WERI-Rb-1 (cell line): ENCODE measurements at regions not wholly inside any gene's neighbourhood (a gene's known extent, or its start where the extent isn't known, plus 50 kb on each side); places are given as distances from the start of the nearest gene placed in this dataset.

ENCODE experiments used
- DNase-seq: peaks from one replicate; pipeline ENCODE4 v3.0.0-alpha.2; 2020
- H3K27ac ChIP-seq: fragments of 250-450 bp; sonication (Bioruptor Pico); 2 replicates; pipeline ENCODE4 v1.5.1; 2020; ENCODE audit warnings: mild to moderate bottlenecking, moderate library complexity
- H3K27me3 ChIP-seq: fragments of 250-450 bp; sonication (Bioruptor Pico); 2 replicates; pipeline ENCODE4 v1.5.1; 2021; ENCODE audit warnings: mild to moderate bottlenecking, low read depth, moderate library complexity; ENCODE audit not compliant: insufficient read depth, severe bottlenecking
- H3K36me3 ChIP-seq: fragments of 250-450 bp; sonication (Bioruptor Pico); 2 replicates; pipeline ENCODE4 v1.5.1; 2020; ENCODE audit warnings: mild to moderate bottlenecking, moderate library complexity
- H3K4me3 ChIP-seq: 2 replicates; pipeline ENCODE4 v1.5.1; 2011; ENCODE audit warnings: low read depth, mild to moderate bottlenecking, control low read depth, low read length
- H3K9me3 ChIP-seq: fragments of 250-450 bp; sonication (Bioruptor Pico); 2 replicates; pipeline ENCODE4 v1.5.1; 2021; ENCODE audit warnings: mild to moderate bottlenecking, moderate library complexity; ENCODE audit not compliant: severe bottlenecking
- TF ChIP-seq, protein P1 (sequence below): IDR thresholded peaks from 2 replicates; pipeline ENCODE4 v1.5.1; 2011; ENCODE audit warnings: low read depth, mild to moderate bottlenecking, control low read depth, inconsistent platforms, low read length

DNA sequence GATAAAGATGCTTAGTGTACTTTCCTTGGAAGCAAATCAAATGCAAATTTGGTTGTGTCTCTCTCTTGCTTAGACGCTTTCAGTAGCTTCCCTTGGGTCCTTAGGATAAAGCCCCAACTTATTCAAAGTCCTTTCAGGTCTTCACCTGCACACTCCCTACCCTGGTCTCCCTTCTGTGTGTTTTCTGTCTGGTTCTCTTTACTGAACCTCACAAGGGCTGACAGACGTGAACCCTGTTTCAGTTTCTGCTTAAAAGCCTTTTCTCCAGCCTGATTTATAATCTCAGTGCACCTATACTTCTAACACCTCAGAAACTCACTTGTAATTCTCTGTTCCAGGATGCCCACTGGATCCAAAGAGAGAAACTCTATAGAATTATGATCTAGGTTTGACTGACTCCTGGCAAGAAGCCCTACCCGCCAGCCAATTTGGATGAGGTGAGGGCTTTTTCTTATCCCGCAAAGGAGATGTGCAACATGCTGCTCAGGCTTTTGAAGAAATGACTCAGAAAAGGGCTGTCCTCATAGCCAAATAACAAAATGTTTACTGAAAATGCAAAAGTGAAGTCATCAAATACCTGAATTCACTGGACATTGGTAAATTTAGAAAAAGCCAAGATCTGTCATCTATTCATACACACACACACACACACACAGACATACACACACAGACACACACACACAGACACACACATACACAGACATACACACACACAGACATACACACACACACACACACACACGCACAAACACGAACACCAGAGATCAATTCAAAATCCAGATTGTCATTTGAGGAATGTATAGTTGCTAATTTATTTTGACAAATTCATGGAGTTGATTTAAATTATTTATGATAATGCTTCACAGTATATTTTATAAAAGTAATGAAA, 102.4 kb upstream of the EOMES start:
- TF ChIP-seq, protein P1, sequence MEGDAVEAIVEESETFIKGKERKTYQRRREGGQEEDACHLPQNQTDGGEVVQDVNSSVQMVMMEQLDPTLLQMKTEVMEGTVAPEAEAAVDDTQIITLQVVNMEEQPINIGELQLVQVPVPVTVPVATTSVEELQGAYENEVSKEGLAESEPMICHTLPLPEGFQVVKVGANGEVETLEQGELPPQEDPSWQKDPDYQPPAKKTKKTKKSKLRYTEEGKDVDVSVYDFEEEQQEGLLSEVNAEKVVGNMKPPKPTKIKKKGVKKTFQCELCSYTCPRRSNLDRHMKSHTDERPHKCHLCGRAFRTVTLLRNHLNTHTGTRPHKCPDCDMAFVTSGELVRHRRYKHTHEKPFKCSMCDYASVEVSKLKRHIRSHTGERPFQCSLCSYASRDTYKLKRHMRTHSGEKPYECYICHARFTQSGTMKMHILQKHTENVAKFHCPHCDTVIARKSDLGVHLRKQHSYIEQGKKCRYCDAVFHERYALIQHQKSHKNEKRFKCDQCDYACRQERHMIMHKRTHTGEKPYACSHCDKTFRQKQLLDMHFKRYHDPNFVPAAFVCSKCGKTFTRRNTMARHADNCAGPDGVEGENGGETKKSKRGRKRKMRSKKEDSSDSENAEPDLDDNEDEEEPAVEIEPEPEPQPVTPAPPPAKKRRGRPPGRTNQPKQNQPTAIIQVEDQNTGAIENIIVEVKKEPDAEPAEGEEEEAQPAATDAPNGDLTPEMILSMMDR: no peak
- no peak for DNase-seq
- H3K36me3 ChIP-seq: no peaks in the 10 kb centered on the region
- no peaks in the 10 kb centered on the region for H3K27me3 ChIP-seq
- H3K9me3 ChIP-seq: no peaks in the 10 kb centered on the region
- no peak overlapping the region for H3K27ac ChIP-seq
- H3K4me3 ChIP-seq: no peak overlapping the region

DNA sequence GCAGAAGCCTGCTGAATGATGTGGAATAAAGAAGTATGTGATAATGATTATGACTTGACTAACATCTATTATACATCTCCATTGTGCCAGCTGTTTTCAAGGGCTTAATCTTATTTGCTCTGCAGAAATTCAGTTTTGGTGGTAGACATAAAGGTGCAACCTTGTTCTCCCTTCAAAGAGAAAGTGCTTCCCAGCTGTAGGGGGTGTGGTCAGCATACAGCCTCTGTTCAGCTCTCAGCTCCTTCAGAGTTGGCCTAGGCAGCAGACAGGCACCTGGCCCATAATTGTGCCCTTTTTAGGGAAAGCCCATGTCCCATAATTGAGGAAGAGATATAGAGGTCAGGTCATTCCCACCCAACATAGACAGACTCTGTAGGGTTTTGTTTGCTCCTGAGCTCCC, 104.3 kb upstream of the EOMES start:
- Histone ChIP-seq H3K27me3 (no peaks in the 10 kb centered on the region), H3K27ac (no peak overlapping the region), H3K4me3 (no peak overlapping the region), H3K36me3 (no peaks in the 10 kb centered on the region), H3K9me3 (no peaks in the 10 kb centered on the region)
- no peak for DNase-seq
- TF ChIP-seq, protein P1: no peak

DNA sequence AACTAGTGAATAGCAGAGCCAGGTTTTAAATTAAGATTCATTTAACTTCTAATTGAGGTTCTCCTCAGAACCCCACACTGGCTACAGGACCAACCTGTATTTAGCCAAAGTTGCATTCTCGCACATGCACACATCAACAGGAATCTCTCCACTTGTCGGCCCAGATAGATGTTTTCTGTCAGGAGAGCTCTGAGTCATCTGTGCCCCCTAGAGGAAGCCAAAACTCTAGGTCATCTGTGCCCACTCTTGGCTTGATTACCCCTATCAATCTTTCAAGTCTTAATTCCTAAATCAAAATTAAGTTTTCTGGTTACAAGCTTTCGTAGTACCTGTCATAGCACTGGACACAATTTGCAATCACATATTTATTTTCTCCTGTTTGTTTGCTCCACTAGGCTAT, 104.9 kb upstream of the EOMES start:
- H3K9me3 ChIP-seq: peaks cover under 1% of the 10 kb centered on the region
- no peak for DNase-seq
- no peaks in the 10 kb centered on the region for H3K36me3 ChIP-seq
- H3K4me3 ChIP-seq: no peak overlapping the region
- no peak overlapping the region for H3K27ac ChIP-seq
- no peaks in the 10 kb centered on the region for H3K27me3 ChIP-seq
- TF ChIP-seq, protein P1: no peak

DNA sequence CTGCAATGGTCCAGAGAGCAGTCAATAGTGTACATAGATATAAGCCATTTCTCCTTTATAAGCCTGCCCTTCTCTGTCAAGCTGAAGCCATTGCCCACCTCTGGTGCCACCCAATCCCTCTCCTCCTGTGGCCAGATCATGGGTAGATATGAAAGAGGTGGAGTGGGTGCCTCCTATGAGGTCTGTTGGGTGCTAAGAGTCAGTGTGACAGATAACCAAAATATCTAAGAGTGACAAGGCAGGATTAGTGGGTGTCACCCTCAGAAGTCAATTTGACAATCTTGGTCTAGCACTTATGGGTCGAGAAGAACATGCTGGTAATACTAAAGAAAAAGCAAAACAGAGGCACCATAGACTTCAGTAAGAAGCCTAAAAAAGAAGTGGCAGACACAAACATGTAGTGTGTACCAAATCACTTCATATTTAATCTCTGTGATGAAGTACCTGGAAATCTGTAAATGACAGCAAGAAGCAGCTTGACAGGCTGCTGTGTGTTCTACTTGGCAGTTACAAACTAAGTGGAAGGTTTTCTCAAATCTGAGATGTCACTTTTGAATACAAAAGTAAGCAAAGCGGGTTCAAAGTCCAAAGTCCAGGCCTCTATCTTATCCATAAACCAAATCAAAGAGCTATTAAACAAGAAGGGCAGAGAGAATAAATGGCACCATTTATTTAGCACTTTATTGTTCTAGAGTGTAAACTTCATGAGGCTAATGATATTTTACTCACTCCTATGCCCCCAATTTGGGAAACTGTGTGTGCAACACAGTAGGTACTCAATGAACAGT, 118.9 kb upstream of the EOMES start:
- TF ChIP-seq, protein P1: no peak
- H3K36me3 ChIP-seq: no peaks in the 10 kb centered on the region
- no peak for DNase-seq
- H3K9me3 ChIP-seq: no peaks in the 10 kb centered on the region
- no peaks in the 10 kb centered on the region for H3K27me3 ChIP-seq
- H3K4me3 ChIP-seq: no peak overlapping the region
- H3K27ac ChIP-seq: no peak overlapping the region

DNA sequence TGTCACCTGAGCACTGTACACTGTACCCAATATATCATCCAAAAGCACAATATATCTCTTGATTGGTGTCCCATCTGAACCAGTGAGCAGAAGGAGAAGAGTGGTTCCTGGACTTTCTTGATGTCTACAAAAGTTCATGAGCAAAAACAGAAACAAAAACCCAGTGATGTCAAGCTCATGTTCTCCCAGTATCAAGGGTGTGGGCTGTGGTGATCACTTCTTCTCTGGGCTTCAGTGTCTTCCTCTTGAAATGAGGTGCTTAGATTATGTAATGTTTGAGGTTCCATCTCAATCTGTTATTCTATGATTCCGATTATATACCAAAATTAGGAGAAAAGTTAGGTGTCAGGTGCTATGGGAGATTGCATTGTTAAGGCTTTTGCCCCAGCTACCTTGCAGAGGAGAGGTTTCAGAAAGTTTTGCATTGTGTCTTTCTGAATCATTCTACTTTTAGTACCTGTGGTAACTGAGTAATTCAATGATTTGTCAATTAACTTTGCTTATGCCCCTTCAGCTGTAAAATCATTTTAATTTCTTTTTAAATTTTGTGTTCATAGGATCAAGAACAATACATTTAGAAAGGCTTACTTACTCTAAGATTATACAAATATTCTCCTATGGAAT, 122.0 kb upstream of the EOMES start:
- H3K9me3 ChIP-seq: no peaks in the 10 kb centered on the region
- no peak overlapping the region for H3K27ac ChIP-seq
- no peak for DNase-seq
- TF ChIP-seq, protein P1: no peak
- H3K4me3 ChIP-seq: no peak overlapping the region
- H3K36me3 ChIP-seq: no peaks in the 10 kb centered on the region
- no peaks in the 10 kb centered on the region for H3K27me3 ChIP-seq
